HG03159 (cell line): ENCODE measurements at regions not wholly inside any gene's neighbourhood (a gene's known extent, or its start where the extent isn't known, plus 50 kb on each side); places are given as distances from the start of the nearest gene placed in this dataset.
"Not testable (repeated sequence)": the region's sequence is repeated elsewhere in the genome, so short reads cannot be mapped to it uniquely, and the experiment has no call there.

Experiments used
- ATAC-seq: cut with Tn5 transposase; IDR thresholded peaks from one replicate; pipeline ENCODE4 v1.9.1; 2021; ENCODE audit warnings: mild to moderate bottlenecking, moderate library complexity; ENCODE audit not compliant: unreplicated experiment

DNA sequence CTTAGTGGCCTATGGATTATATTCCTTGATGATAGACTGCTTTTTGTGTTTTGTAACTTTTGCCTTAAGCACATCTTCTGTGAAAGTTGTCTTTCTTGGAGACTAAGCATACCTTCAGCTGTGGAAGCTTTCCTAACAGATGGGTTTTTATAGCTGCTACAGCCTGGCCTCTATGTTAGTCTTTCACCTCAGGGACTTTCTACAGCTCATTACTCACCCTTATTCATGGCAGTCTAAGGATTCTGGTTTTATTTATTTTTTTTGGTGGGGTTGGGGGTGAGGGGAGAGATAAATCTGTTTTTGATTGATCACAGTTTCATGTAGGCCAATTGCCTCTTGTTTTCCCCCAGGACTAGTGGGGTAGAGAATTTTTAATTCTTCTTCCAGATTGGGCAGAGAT lies 219.9 kb downstream of the DKK1 start:
- ATAC-seq, result no peak

DNA sequence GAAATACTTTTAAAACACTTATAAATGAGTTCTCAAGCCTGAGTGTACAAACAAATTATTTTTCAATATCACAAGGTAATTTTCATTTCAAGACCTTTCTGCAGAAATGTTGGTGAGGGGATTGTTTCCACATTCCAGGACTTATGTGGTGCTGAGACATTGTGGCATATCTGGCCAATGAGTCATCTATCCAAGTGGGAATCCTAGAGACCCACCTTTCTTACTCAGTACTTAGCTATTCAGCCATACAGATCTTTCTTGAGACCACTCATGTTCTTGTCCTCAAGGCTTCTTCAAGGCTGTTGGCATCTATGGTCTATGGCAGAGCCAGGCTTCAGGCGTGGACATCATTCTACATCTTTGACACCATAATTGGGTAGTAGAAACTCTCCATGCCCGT lies 225.4 kb downstream of the DKK1 start:
- no peak for ATAC-seq

DNA sequence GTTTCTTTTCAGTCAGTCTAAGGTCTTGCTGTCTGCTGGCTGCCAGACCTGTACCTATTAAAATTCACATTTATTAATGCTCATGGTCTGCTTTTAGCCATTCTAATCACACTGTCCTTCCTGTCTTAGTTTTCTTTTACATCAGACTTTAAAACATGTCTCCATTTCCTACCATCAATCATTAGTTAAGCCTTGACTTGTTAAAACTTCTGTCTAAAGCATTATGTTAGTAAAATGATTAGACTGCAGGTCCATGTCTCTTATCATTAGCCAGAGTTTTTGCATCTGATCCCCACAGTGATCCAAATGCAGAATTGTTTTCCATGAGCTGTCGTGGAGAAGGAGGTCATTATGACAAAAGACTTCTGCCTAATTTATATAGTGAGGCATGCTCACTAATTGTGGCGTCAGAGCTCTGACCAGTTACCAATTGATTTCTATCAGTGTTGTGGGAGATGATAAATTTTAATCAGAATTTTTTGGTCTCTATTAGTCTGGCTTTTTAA lies 226.5 kb downstream of the DKK1 start:
- ATAC-seq, result no peak

DNA sequence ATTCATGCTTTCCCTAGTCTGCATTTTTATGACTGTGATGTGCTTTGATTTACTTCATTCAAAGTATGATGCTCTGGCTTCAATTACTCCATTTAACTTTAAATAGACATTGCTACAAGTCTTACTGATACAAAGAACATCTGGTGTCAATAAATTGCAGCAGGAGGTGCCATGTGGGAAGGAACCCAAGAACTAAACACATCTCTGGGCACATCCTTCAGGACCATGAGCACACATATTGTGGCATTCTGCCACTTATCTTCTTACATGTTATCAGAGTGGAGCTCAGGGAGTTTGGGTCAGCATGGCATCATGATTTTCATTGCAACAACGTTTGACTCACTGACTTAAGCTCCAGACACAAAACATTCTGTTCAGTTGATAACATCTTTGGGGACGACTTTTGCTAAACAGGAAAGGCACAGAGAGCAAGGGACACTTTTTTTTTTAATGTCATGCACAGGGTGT lies 227.0 kb downstream of the DKK1 start:
- ATAC-seq, result no peak

DNA sequence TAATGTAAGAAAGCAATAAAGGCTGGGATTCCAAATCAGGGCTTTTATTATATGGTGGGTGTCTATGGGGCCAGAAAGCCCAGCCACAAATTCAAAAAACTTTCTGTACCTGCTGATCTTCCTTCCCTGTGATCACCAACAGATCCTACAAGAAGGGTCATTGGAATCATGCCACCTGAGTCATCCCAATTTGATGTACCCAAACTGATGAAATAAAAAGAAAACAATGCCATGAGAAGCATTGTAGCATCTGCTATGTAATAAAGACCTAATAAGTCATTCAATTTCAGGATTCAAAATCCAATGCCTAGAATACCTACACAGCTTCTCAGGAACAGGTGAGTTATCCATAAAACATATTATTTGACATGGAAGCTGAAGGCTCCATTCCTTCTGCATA lies 228.8 kb downstream of the DKK1 start:
- no peak for ATAC-seq

DNA sequence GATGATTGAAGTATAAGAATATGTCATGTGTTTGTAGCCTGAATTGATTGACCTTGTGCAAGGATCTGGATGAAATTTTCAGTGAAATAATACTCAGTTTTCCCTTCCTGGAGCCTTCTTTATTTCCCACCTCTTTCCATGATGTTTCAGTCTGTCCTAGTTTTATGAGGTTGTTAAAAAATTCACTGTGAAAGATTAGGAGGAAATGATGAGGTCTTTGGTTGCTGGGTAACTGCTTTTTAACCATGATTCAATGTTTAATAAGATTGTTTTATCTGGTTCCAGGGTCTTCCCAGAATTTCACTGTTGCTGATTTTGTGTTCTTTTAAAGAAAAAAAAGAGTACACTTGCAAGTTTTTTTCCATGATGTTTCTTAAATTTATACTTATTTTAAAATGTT lies 221.5 kb downstream of the MBL2 start:
- ATAC-seq, result no peak

DNA sequence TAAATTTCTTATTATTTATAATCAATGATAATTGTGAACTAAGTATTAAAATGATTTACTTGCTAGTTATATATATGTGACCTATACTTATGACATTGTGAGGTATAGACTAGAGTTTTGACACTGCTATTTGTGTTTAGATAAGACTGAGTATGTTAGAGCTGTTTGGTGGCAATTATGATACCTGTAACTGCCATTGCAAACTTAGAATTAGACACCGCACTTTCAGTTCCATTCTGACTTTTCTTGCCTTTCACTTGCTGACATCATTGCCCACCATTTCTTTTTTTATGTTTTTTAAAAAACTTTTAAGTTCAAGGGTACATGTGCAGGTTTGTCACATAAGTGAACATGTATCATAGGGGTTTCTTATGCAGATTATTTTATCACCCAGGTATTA lies 214.5 kb downstream of the MBL2 start:
- ATAC-seq, result peak; percentile 60

DNA sequence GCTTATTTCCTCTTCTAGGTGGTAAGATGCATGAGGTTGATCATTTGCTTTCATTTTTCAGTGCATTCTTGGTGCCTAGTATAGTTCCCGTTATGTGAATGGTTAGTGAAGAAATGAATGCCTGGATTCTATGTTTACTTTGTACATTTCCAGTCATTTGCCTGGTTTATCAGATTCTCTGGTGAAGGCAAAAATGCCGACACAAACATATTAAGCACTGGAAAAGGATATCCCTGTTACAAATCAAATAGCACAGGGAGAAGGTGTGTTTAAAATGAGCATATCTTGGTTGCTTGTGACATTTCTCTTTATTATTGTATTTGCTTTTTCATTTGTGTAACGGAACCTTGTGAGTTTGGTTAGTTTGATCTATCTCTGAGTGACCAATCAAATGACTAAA lies 211.3 kb downstream of the MBL2 start:
- ATAC-seq, result no peak

DNA sequence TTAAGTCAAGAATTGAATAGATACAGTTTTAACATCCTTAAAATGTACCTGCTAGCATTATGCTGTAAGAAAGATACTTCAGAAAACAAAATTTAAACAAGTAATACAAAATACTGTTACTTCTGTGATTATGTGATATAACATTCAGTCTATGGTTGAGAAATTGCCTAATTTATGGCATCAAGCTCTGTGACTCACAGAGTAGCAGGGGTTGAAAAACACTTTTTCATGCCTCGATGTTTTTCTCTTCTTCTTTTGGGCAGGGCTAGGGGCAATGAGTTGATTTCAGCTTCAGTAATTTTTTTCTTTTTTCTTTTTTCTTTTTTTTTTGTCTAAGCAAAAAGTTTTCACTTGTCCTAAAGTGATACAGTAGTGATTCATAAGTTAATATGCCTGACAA lies 209.2 kb downstream of the MBL2 start:
- no peak for ATAC-seq

DNA sequence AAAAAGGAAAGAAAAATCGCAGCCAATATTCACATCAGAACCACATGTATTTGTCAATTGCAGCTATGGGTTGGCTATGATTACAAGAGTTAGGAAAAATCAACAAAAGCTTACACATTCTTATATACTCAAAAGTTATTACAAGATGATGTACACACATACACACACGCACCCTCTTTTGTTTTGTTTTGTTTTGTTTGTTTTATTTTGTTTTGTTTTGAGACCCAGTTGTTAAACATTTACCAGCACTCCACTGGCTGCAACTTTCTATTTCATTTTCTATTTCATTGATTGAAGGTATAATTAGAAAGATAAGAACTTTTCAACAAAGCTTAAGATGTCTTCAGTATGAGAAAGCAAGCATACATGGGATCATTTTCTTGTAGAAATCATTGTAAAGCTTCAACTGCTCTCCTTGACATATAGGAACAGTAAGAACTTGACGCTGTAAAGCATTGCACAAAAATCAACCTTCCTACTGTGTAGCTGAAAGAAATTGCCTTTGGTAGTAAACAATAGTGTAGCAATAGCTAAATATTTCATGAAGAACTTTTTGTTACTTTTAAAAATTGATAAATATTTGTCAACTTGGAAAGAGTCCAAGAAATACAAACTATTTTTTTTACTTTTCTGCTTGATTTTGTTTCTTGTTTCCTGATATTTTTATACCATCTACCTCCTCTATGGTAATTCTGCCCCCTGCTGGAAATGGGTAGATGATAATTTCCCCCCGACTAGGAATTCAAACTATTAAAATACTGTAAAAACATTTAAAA lies 205.9 kb downstream of the MBL2 start:
- ATAC-seq, result no peak

DNA sequence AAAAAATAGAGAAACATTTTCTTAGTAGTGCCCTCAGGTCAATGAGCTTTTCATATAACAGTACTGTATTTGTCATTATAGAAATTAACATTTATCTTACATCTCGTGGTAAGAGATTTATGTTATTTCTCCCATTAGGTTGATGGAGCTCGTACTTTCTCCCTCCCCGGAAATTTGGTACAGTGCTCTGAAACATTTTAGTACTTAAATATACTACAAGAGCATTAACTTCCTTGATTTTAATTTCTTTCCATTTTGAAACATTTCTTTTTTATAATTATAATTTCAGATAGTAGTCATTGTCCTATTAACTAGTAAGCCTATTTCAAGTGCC lies 205.4 kb downstream of the MBL2 start:
- no peak for ATAC-seq

DNA sequence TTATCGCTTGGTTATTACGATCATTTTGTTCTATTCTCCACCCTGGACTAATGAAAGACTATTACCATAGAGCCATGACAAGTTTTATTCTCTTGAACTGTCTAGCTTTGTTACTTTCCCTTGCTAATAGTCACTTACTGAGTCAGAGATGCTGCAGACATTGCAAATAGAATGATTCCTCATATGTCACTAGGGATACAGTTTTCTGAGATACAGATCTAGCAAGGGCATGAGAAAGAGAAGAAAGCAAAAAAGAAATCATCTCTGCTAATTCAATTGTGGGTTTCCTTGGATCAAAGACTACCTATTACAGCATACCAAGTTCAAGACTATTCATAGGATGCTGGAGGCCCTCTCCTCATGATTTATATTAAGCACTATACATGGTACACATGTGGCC lies 204.3 kb downstream of the MBL2 start:
- ATAC-seq, result no peak

DNA sequence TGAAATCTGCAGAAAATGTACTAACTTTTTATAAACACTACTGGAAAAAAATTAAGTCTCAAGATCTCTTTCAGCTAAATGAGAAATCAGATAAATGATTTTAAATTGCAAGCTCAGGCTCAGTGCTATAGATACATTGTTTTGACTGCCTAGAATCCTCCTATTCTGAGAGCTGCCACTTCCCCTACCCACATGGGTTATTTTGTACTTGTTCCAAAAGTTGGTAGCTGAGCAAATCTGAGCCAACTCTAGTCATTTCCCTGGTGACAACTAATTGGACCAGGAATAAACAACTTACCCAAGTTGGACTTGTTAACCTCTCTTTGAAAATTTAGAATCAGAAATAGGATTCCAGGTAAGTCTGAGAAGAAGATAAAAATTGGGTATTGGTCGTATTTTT lies 202.1 kb downstream of the MBL2 start:
- no peak for ATAC-seq

DNA sequence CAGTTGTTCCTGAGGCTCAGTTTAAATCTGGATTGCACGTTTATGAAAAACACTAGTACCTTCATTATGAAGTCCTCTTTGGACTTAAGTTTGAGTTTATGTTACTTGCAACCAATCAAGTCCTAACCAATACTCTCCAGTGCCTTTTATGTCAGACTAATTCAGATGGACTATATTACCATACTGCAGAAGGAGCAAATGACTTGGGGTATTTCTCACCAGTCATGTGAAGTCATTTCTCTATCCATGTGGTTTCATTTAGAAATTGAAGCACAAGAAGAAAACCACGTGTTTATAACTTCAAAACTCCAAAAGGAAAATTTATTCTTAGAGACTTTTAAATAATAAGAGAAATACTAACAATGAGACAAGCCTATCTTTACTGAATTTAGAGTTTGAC lies 201.6 kb downstream of the MBL2 start:
- no peak for ATAC-seq

DNA sequence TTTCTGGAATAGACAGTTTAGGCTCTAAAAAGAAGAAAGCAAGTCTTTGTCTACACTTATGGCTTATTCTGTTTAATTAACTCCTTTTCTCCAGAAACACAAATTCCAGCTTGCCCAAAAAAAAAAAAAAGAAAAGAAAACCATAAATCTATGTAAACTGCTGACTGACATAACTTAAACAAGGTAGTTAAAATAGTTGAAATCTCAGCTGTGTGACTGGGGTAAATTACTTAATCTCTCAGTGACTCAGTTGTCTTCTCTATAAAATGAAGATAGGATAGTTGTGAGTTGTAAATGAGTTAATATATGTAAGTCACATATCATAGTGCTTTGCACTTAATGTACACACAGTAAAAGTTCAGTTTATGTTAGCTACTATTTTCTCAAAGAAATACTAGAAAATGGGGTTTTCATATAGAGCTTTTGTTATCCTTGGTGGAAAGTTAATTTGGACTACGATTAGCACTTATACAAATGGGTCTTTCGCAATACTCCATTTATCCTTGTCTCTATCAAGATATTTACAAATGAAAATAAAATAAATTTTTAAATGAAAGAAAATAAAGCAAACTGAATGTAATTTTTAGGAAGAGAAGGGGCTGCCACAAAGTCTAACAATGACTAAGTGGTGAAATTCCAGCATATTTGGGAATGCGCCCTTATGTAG lies 200.9 kb downstream of the MBL2 start:
- no peak for ATAC-seq

DNA sequence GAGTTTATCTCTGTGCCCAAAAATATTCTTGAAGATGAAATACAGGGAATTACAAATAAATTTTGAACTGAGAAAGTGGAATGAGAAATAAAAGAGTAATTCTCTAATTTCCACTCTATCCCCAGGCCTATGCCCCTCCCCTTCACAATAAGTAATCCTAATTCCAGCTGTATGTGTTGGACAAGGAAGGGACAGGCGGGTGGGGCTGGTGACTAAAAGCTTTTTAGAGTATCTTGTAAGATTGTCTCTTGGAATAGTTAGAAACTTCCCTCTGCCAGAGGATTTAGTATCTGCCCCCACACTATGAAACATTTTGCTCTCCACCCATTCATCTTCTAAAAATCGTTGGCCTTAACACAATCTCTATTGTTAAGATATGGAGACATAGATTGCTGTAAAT lies 199.2 kb downstream of the MBL2 start:
- ATAC-seq, result no peak

DNA sequence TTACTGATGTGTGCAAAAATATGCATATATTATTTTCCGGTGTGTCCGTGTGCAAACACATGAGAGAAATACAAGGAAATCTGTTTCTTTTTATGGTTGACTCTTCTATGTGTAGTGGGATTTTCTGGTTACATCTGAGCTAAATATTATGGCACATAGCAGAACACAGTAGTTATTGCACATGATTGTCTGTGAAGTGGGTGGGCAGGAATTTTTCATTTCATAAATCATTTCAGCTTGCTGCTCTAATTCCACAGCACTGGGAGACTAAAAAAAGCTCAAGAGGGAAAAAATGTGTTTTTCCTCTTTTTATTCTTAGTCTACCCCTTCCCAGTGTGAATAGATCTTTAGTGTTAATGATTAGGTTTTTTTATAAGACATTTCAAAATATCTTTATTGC lies 197.9 kb downstream of the MBL2 start:
- no peak for ATAC-seq

DNA sequence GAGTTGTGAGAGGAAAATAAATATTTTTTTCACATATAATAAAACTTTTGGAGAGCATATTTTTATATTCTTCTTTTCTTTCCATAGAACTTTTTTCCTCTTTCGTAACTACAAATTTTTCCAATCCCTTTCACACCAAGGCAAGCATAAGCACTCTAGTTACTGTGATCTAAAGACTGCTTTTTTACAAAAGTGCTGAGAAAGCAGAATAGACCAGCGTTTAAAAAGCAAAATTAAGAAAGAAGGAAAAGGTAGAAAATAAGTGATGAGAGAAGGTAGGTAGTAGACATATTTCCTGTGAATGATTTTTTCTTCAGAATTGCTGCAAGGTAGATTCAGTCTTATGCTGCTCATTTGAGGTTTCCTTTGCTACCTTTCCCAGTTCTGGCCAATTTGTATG lies 195.5 kb downstream of the MBL2 start:
- ATAC-seq, result no peak

DNA sequence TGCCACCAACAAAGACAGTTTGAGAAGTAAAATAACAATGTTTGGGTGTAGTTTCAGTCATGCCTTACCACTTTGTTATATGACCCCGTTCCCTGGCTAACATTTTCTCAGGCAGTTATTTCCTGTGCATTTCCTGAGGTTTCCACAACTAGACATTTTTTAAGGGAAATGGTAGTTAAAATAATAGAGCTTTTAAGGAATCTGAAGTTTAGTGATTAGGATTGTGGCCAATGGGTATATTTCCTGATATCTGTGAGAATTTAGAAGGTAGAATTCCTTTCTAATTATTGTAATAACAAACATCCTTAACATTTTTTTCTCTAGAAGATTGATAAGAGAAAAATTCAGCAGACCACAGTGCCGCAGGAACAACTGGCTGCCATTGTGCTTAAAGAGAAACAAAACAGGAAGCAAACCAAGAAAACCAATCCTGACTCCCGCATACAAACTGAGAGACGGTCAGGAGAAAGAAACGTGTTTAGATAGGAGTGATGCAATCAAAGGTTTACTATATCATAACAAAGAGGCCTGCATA lies 193.6 kb downstream of the MBL2 start:
- no peak for ATAC-seq

DNA sequence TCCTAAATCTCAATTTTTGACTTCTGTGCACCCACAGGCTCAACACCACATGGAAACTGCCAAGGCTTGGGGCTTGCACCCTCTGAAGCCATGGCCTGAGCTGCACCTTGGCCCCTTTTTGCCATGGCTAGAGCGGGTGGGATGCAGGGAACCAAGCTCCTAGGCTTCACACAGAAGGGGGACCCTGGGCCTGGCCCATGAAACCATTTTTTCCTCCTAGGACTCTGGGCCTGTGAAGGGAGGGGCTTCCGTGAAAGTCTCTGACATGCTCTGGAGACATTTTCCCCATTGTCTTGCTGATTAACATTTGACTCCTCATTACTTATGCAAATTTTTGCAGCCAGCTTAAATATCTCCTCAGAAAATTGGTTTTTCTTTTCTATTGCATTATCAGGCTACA lies 190.9 kb downstream of the MBL2 start:
- not testable (repeated sequence) for ATAC-seq

DNA sequence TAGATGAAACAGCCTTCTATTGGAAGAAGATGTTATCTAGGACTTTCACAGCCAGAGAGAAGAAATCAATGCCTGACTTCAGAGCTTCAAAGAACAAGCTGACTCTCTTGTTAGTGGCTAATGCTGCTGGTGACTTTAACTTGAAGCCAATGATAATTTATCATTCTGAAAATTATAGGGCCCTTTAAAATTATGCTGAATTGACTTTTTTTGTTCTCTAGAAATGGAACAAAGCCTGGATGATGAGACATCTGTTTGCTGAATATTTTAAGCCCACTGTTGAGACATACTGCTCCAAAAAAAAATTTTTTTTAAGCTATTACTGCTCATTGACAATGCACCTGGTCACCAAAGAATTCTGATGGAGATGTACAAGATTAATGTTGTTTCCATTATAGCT lies 189.2 kb downstream of the MBL2 start:
- ATAC-seq, result no peak

DNA sequence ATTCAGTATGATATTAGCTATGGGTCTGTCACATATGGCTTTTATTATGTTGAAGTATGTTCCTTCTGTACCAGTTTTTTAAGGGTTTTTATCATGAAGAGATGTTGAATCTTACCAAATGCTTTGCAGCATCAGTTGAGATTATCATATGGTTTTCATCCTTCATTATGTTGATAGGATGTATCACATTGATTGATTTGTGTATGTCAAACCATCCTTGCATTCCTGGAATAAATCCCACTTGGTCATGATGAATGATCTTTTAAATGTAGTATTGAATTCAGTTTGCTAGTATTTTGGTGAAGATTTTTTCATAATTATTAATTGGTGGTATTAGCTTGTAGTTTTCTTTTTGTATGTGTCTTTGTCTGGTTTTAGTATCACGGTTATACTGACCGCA lies 185.9 kb downstream of the MBL2 start:
- ATAC-seq, result no peak
